Keratinocyte (primary cell): ENCODE measurements at regions not wholly inside any gene's neighbourhood (a gene's known extent, or its start where the extent isn't known, plus 50 kb on each side); places are given as distances from the start of the nearest gene placed in this dataset.

Source experiments
- DNase-seq: peaks from one replicate; pipeline ENCODE4 v3.0.0-alpha.2; 2011; ENCODE audit warnings: low read depth, missing footprints, low spot score
- FAIRE-seq: peaks from 2 replicates; lab custom pipeline; 2011; peaks lifted over from hg19 to GRCh38; lab: Jason Lieb, UNC
- H2AFZ ChIP-seq: 2 replicates; pipeline ENCODE4 v1.6.0; 2012; ENCODE audit warnings: low read length, control low read depth, inconsistent platforms; ENCODE audit not compliant: control insufficient read depth
- H3K27ac ChIP-seq: 2 replicates; pipeline ENCODE4 v1.5.1; 2011; ENCODE audit warnings: low read length; ENCODE audit not compliant: control insufficient read depth, insufficient read depth
- H3K27me3 ChIP-seq: 3 replicates; pipeline ENCODE4 v1.6.0; 2011; ENCODE audit warnings: low read length; ENCODE audit not compliant: control insufficient read depth, insufficient read depth; ENCODE audit errors: extremely low read depth
- H3K36me3 ChIP-seq, 2 experiments: 2 replicates in 1 of 2; 3 replicates in 1 of 2; pipeline ENCODE4 v1.5.1; 2011; ENCODE audit warnings: low read length in 2 of 2, mild to moderate bottlenecking in 1 of 2; ENCODE audit not compliant: control insufficient read depth in 2 of 2, insufficient read depth in 2 of 2; ENCODE audit errors: extremely low read depth in 1 of 2
- H3K4me1 ChIP-seq: 3 replicates; pipeline ENCODE4 v1.5.1; 2011; ENCODE audit warnings: low read length; ENCODE audit not compliant: control insufficient read depth, insufficient read depth; ENCODE audit errors: extremely low read depth
- H3K4me2 ChIP-seq: 3 replicates; pipeline ENCODE4 v1.6.0; 2011; ENCODE audit warnings: low read depth, low read length; ENCODE audit not compliant: control insufficient read depth, insufficient read depth; ENCODE audit errors: extremely low read depth
- H3K4me3 ChIP-seq, 3 experiments: fragments of 200-600 bp in 1 of 3; sonication (generic) in 1 of 3; 2 replicates in 2 of 3; 3 replicates in 1 of 3; pipeline ENCODE4 v1.5.1; 2011 to 2016; ENCODE audit warnings: low read length in 3 of 3, mild to moderate bottlenecking in 3 of 3, control low read depth in 2 of 3, inconsistent platforms in 1 of 3, low read depth in 1 of 3, mixed read lengths in 1 of 3, mixed run types in 1 of 3, moderate library complexity in 1 of 3; ENCODE audit not compliant: control insufficient read depth in 2 of 3, insufficient read depth in 2 of 3; ENCODE audit errors: extremely low read depth in 1 of 3
- H3K79me2 ChIP-seq: 2 replicates; pipeline ENCODE4 v1.6.0; 2012; ENCODE audit warnings: low read length; ENCODE audit not compliant: control insufficient read depth, insufficient read depth
- H3K9ac ChIP-seq: 3 replicates; pipeline ENCODE4 v1.6.0; 2011; ENCODE audit warnings: low read length; ENCODE audit not compliant: control insufficient read depth, insufficient read depth; ENCODE audit errors: extremely low read depth
- H3K9me1 ChIP-seq: 3 replicates; pipeline ENCODE4 v1.6.0; 2011; ENCODE audit warnings: low read length; ENCODE audit not compliant: control insufficient read depth, insufficient read depth; ENCODE audit errors: extremely low read depth
- H3K9me3 ChIP-seq: 2 replicates; pipeline ENCODE4 v1.5.1; 2012; ENCODE audit warnings: low read depth, low read length; ENCODE audit not compliant: control insufficient read depth
- H4K20me1 ChIP-seq: 3 replicates; pipeline ENCODE4 v1.6.0; 2011; ENCODE audit warnings: low read length; ENCODE audit not compliant: control insufficient read depth, insufficient read depth; ENCODE audit errors: extremely low read depth
- CTCF ChIP-seq, 3 experiments: IDR thresholded peaks in 1 of 3; conservative IDR thresholded peaks in 1 of 3; optimal IDR thresholded peaks in 1 of 3; 2 replicates in 2 of 3; 3 replicates in 1 of 3; pipeline versions ENCODE3 to v1.5.1; 2011; ENCODE audit warnings: low read length in 3 of 3, mild to moderate bottlenecking in 3 of 3, moderate library complexity in 2 of 3, control low read depth in 1 of 3, inconsistent platforms in 1 of 3; ENCODE audit not compliant: insufficient read depth in 2 of 3; ENCODE audit errors: extremely low read depth in 1 of 3
- EZH2 ChIP-seq: IDR thresholded peaks from one replicate; pipeline ENCODE4 v1.6.1; 2012; ENCODE audit warnings: inconsistent platforms, mild to moderate bottlenecking, low read length, moderate library complexity
- dilution Hi-C: fragments of 300-500 bp; cut with MboI; formaldehyde crosslinking; loops from one replicate; pipeline ENCODE4 v1.7.0; 2020; ENCODE audit warnings: low sequenced_read_pairs; ENCODE audit not compliant: extremely low pct_ligation_motif_present

GRCh38 chr2:236802862-236803261, 233.2 kb downstream of the ACKR3 start:
- H3K79me2 ChIP-seq, result no peaks in the 10 kb centered on the region
- no peak overlapping the region for H3K9ac ChIP-seq
- no peaks in the 10 kb centered on the region for H3K4me1 ChIP-seq
- H3K9me3 ChIP-seq, result no peaks in the 10 kb centered on the region
- no peak overlapping the region for H3K27ac ChIP-seq
- no peaks in the 10 kb centered on the region for H3K36me3 ChIP-seq
- no peak overlapping the region for H3K4me2 ChIP-seq
- no peaks in the 10 kb centered on the region for H3K9me1 ChIP-seq
- no peaks in the 10 kb centered on the region for H4K20me1 ChIP-seq
- no peak for TF ChIP-seq CTCF (optimal IDR thresholded peaks at IDR 0.05 in 1 of 3, IDR thresholded peaks at IDR 0.05 in 1 of 3, conservative IDR thresholded peaks at IDR 0.05 in 1 of 3; ENCODE audit: extremely low read depth in 1 of 3, insufficient read depth in 2 of 3, low read length in 3 of 3)
- TF ChIP-seq EZH2, result no peak
- FAIRE-seq, result no peak
- dilution Hi-C loops, result no loop called here
- DNase-seq, result no peak
- no peak overlapping the region for H2AFZ ChIP-seq
- no peak overlapping the region for H3K4me3 ChIP-seq
- H3K27me3 ChIP-seq, result no peaks in the 10 kb centered on the region

- TF ChIP-seq CTCF (optimal IDR thresholded peaks at IDR 0.05 in 1 of 3, IDR thresholded peaks at IDR 0.05 in 1 of 3, conservative IDR thresholded peaks at IDR 0.05 in 1 of 3; ENCODE audit: extremely low read depth in 1 of 3, insufficient read depth in 2 of 3, low read length in 3 of 3) (no peak), EZH2 (no peak)
- H3K4me3 ChIP-seq, result no peak overlapping the region
- no peak overlapping the region for H3K27ac ChIP-seq
- no peak overlapping the region for H3K4me2 ChIP-seq
- H3K27me3 ChIP-seq, result no peaks in the 10 kb centered on the region
- H4K20me1 ChIP-seq, result no peaks in the 10 kb centered on the region
- DNase-seq (no peak), FAIRE-seq (no peak)
- H3K36me3 ChIP-seq, result no peaks in the 10 kb centered on the region
- peaks cover 2% of the 10 kb centered on the region for H3K9me3 ChIP-seq
- H3K79me2 ChIP-seq, result no peaks in the 10 kb centered on the region
- no peaks in the 10 kb centered on the region for H3K4me1 ChIP-seq
- no peaks in the 10 kb centered on the region for H3K9me1 ChIP-seq
- no peak overlapping the region for H2AFZ ChIP-seq
- dilution Hi-C loops, result no loop called here
- H3K9ac ChIP-seq, result no peak overlapping the region
These were observed 234.0 kb downstream of the ACKR3 start for GRCh38 chr2:236803621-236804020.
